KOPT-K1 (cell line): ENCODE measurements at regions not wholly inside any gene's neighbourhood (a gene's known extent, or its start where the extent isn't known, plus 50 kb on each side); places are given as distances from the start of the nearest gene placed in this dataset.

ENCODE experiments used
- H3K27ac ChIP-seq: fragments of 200-600 bp; sonication (generic); 2 replicates; pipeline ENCODE4 v1.5.1; 2016; ENCODE audit warnings: antibody characterized with exemption, mild to moderate bottlenecking, low read depth, low read length; ENCODE audit not compliant: poor library complexity, severe bottlenecking
- H3K36me3 ChIP-seq: fragments of 200-600 bp; sonication (generic); 2 replicates; pipeline ENCODE4 v1.5.1; 2017; ENCODE audit warnings: antibody characterized with exemption, mild to moderate bottlenecking, low read length, moderate library complexity; ENCODE audit not compliant: insufficient read depth
- H3K9me3 ChIP-seq: fragments of 200-600 bp; sonication (generic); 2 replicates; pipeline ENCODE4 v1.5.1; 2017; ENCODE audit warnings: antibody characterized with exemption, low read length, mild to moderate bottlenecking; ENCODE audit not compliant: insufficient read depth, poor library complexity, severe bottlenecking

DNA sequence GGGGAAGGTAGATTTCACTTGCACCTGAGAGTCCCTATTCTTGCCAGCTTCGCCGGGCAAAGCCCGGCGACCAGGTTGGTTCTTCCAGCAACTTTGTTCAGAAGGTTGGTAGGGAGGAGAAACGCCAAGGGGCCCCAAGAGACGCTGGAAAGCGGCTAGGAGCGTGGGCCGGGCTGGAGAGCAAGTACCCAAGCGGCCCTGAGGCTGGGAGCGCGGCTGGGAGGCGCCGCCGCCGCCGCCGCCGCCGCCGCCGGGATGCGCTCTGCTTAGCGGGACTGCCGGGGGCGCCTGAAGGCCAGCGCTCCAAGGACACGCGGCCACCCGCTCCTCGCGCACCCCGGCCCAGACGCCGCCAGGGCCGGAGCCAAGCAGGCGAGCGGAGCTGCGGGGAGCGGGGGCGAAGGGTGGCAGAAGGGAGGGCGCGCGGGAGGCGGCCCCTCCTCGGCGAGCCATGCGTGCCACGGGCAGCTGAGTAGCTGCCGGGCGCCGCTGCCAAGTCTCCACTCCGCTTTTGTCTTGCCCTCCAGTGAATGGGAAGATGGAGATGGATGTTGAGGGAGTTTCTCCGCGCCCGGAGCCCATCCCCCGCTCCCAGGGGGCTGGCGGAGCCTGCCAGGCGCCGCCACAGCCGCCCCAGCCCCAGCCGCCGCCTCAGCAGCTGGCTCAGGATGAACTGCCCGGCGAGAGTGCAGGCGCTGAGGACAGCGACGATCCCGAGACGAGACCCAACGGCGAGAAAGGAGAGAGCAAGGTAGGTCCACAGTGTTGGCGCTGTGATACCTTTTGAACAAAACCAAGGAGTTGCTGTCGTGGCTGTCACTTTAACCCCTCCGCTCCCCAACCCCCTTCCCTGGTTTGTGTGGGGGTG lies 227.4 kb upstream of the AZI2 start:
- H3K27ac ChIP-seq = no peak overlapping the region
- no peaks in the 10 kb centered on the region for H3K9me3 ChIP-seq
- H3K36me3 ChIP-seq = no peaks in the 10 kb centered on the region

- no peaks in the 10 kb centered on the region for H3K9me3 ChIP-seq
- H3K36me3 ChIP-seq = no peaks in the 10 kb centered on the region
- H3K27ac ChIP-seq = no peak overlapping the region
Observed at GRCh38 chr3:28576614-28577200, 228.1 kb upstream of the AZI2 start.

DNA sequence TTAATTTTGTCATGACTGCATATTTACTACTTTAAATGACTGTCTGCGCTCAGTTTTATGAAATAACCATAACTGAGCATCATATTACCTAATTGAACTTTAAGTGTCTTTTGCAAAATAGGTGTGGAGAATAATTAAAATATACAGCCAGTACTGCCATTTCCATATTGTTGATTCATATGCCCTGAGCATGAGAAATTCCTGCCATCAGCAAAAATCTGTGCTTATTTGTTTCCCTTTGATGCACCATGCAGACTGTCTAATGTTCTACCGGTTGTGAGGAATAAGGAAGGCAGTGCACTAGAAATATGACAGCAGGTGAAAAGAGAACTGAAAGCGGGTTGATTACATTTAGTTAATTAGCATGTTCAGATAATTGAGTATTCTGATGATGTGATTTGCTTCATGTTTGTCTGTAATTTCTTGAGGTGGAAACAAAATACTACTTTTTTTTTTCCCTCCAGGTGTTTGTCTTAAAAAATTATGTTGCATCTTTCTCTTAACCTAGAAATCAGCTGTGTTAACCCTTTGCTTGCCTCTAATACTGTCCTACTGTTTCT lies 229.4 kb upstream of the AZI2 start:
- H3K36me3 ChIP-seq = no peaks in the 10 kb centered on the region
- no peak overlapping the region for H3K27ac ChIP-seq
- H3K9me3 ChIP-seq = no peaks in the 10 kb centered on the region

DNA sequence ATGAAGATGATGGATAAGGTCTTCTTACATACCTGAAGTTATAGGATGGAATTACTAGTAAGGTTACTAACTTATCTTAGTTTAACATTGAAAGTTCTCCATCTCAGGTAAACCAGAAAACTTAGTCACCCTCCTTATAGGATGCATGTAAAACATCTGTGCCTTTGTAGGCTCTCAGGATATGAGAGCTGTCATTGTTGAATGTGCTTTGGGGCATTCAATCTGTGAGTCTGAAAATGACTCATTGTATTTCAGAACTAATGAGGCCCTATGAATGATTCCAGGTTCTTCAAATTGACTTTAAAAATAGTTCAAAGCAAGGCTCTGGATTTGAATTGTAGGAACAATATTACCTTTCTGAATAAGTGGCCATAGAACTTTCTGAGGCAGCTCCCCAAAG lies 237.7 kb upstream of the AZI2 start:
- no peaks in the 10 kb centered on the region for H3K9me3 ChIP-seq
- H3K36me3 ChIP-seq = no peaks in the 10 kb centered on the region
- H3K27ac ChIP-seq = no peak overlapping the region

GRCh38 chr3:28587723-28588122 lies 239.1 kb upstream of the AZI2 start:
- Histone ChIP-seq H3K27ac (no peak overlapping the region), H3K9me3 (no peaks in the 10 kb centered on the region), H3K36me3 (no peaks in the 10 kb centered on the region)

- H3K27ac ChIP-seq = no peak overlapping the region
- no peaks in the 10 kb centered on the region for H3K36me3 ChIP-seq
Observed at GRCh38 chr3:28590216-28590615, 241.6 kb upstream of the AZI2 start.

DNA sequence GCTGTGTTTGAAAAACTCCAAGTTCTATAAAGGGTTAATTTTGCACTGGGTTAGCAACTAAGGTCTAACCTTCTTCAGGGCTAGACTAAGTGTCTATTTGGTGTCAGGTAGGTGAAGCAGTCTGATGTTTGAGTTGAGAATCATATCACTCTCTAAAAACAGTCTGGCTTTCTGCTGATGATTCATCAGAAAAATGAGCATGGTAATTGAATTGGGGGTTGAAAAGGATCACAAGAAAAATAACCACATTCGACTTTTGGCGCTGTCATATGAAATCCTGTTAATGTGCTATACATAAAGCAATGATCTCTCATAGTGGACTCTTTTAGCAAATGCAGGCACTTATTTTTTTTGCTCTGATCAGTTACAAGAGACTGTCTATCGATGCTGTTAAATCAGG lies 242.2 kb upstream of the AZI2 start:
- Histone ChIP-seq H3K27ac (no peak overlapping the region), H3K9me3 (no peaks in the 10 kb centered on the region), H3K36me3 (no peaks in the 10 kb centered on the region)

More at GRCh38 chr3:28590216-28590615, 241.6 kb upstream of the AZI2 start:
- no peaks in the 10 kb centered on the region for H3K9me3 ChIP-seq

DNA sequence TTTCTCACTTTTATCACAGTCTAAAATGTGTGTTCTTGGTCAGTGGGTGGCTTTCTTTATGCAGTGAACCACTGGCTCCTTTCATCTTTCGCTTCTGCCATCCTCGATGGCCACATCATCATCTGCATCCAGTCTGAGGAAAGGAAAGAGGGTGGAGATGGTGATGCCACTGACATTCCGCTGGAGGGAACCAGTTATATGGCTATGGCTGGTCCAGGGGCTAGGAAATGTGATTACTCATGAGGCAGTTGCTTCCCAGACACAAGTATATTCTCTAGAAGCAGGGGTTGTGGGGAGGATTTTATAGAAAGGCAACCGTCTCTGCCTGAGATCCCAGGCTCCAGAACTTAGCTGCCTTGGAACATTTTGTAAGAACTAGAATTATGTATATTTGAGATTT lies 246.7 kb upstream of the AZI2 start:
- Histone ChIP-seq H3K36me3 (no peaks in the 10 kb centered on the region), H3K27ac (no peak overlapping the region), H3K9me3 (no peaks in the 10 kb centered on the region)

DNA sequence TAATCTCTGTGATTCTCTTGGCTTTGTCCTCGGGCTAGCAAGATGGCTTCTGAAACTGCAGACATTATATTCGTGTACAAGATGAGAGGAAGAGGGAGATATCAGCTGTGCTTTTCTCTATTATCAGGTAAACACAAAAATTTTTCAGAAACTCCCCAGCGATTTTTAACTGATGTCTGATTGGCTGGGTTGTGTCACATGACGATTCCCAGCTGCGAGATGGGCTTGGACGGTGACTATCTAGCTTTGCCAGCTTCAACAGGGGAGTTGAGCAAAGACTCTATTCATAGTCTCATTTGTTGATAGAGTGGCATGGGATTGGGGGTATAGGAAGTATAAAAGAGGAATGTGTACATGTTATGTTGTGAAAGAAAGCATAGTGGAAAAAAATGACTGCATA lies 248.8 kb upstream of the AZI2 start:
- no peaks in the 10 kb centered on the region for H3K9me3 ChIP-seq
- H3K36me3 ChIP-seq = no peaks in the 10 kb centered on the region

GRCh38 chr3:28598165-28598564 lies 249.5 kb upstream of the AZI2 start:
- Histone ChIP-seq H3K27ac (no peak overlapping the region), H3K36me3 (no peaks in the 10 kb centered on the region), H3K9me3 (no peaks in the 10 kb centered on the region)

More for the DNA sequence above, 248.8 kb upstream of the AZI2 start:
- no peak overlapping the region for H3K27ac ChIP-seq

DNA sequence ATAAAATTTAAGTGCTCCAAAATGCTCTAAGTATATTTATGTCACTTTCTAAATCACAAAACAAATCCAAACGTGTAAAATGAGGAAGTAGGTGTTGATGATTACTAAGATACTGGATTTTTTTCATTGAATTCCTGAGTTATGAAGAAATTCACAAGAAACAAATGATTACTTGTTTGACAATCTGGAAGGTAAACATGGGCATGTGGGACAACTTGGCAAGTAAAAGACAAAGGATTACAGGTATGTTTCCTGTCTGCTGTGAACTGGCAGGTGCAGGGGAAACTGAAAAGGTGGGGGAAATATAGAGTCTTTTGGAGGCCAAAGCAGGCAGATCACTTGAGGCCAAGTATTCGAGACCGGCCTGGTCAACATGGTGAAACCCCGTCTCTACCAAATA lies 252.7 kb upstream of the AZI2 start:
- H3K36me3 ChIP-seq = no peaks in the 10 kb centered on the region

DNA sequence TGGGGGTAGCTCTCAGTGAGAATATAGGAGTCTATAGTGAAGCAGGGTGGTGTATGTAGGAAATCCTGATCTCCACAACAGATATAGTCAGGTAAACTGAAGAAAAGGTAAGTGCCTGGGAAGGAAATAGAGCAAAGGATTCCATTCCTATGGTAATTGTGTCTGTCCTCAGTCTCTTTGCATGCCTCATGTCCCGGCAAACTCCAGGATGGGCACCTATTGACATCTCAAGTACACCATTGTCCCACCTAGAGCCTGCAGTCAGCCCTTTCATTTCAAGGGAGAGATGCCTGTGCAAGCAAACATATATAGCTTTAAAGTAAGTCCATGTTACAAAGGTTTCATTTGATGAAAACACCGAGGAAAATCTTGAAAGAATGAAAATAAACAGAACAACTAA lies 257.7 kb upstream of the AZI2 start:
- H3K36me3 ChIP-seq = no peaks in the 10 kb centered on the region

More for the DNA sequence above, 252.7 kb upstream of the AZI2 start:
- H3K27ac ChIP-seq = no peak overlapping the region
- H3K9me3 ChIP-seq = no peaks in the 10 kb centered on the region

GRCh38 chr3:28612232-28612631 lies 263.6 kb upstream of the AZI2 start:
- Histone ChIP-seq H3K9me3 (no peaks in the 10 kb centered on the region), H3K36me3 (no peaks in the 10 kb centered on the region), H3K27ac (no peak overlapping the region)

More for the DNA sequence above, 257.7 kb upstream of the AZI2 start:
- no peaks in the 10 kb centered on the region for H3K9me3 ChIP-seq
- no peak overlapping the region for H3K27ac ChIP-seq

GRCh38 chr3:28613511-28614106 lies 265.0 kb upstream of the AZI2 start:
- Histone ChIP-seq H3K36me3 (no peaks in the 10 kb centered on the region), H3K9me3 (no peaks in the 10 kb centered on the region), H3K27ac (no peak overlapping the region)

DNA sequence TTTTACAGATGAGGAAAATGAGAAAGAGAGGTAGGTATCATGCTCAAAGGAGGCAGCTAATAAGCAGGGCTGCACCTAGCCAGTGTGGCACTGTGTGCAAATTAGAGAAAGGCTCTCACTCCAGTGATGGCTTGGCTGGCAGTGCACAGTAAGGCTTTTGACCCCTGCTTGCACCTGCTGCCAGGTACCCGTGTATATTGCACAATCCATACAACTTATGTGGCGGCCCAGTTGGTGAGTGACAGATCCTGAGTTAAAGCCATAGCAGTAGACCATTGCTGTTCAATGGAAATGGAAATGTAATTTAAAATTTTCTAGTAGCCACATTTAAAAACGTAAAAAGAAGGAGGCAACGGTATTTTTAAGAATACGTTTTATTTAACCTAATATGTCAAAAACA lies 266.4 kb upstream of the AZI2 start:
- no peaks in the 10 kb centered on the region for H3K9me3 ChIP-seq
- H3K36me3 ChIP-seq = no peaks in the 10 kb centered on the region
- H3K27ac ChIP-seq = no peak overlapping the region
